ENCODE measurements at regions not wholly inside any gene's neighbourhood (a gene's known extent, or its start where the extent isn't known, plus 50 kb on each side); places are given as distances from the start of the nearest gene placed in this dataset.

- DNase-seq (ENCODE audit: low spot score), result no peak
- TF ChIP-seq CTCF (IDR thresholded peaks at IDR 0.05; ENCODE audit: extremely low read depth, insufficient read depth, missing control alignments), result no peak
- in situ Hi-C loops (cut with MboI; ENCODE audit: low pct_unique_long_range_greater_than_20kb, low sequenced_read_pairs, unreplicated experiment), result no loop called here
Observed at GRCh38 chr2:4745056-4745991, 946.9 kb upstream of the SOX11 start.

- TF ChIP-seq CTCF (IDR thresholded peaks at IDR 0.05; ENCODE audit: extremely low read depth, insufficient read depth, missing control alignments), result no peak
- no peak for DNase-seq (ENCODE audit: low spot score)
- in situ Hi-C loops (cut with MboI; ENCODE audit: low pct_unique_long_range_greater_than_20kb, low sequenced_read_pairs, unreplicated experiment), result no loop called here
Observed at GRCh38 chr2:4753721-4754120, 938.5 kb upstream of the SOX11 start.

- TF ChIP-seq CTCF (IDR thresholded peaks at IDR 0.05; ENCODE audit: extremely low read depth, insufficient read depth, missing control alignments), result no peak
- in situ Hi-C loops (cut with MboI; ENCODE audit: low pct_unique_long_range_greater_than_20kb, low sequenced_read_pairs, unreplicated experiment), result no loop called here
- DNase-seq (ENCODE audit: low spot score), result no peak
Observed at GRCh38 chr2:4762951-4763376, 929.2 kb upstream of the SOX11 start.

- no peak for TF ChIP-seq CTCF (IDR thresholded peaks at IDR 0.05; ENCODE audit: extremely low read depth, insufficient read depth, missing control alignments)
- in situ Hi-C loops (cut with MboI; ENCODE audit: low pct_unique_long_range_greater_than_20kb, low sequenced_read_pairs, unreplicated experiment), result no loop called here
- no peak for DNase-seq (ENCODE audit: low spot score)
Observed at GRCh38 chr2:4765787-4766530, 926.2 kb upstream of the SOX11 start.

GRCh38 chr2:4775668-4776067 lies 916.5 kb upstream of the SOX11 start:
- no peak for TF ChIP-seq CTCF (IDR thresholded peaks at IDR 0.05; ENCODE audit: extremely low read depth, insufficient read depth, missing control alignments)
- in situ Hi-C loops (cut with MboI; ENCODE audit: low pct_unique_long_range_greater_than_20kb, low sequenced_read_pairs, unreplicated experiment), result no loop called here
- DNase-seq (ENCODE audit: low spot score), result no peak

GRCh38 chr2:4780679-4781078 lies 911.5 kb upstream of the SOX11 start:
- DNase-seq (ENCODE audit: low spot score), result no peak
- no peak for TF ChIP-seq CTCF (IDR thresholded peaks at IDR 0.05; ENCODE audit: extremely low read depth, insufficient read depth, missing control alignments)
- in situ Hi-C loops (cut with MboI; ENCODE audit: low pct_unique_long_range_greater_than_20kb, low sequenced_read_pairs, unreplicated experiment), result no loop called here
